GM23338 (cell line): ENCODE measurements at regions not wholly inside any gene's neighbourhood (a gene's known extent, or its start where the extent isn't known, plus 50 kb on each side); places are given as distances from the start of the nearest gene placed in this dataset.

Experiments
- ATAC-seq: fragments of 200-7000 bp; cut with Tn5 transposase; 3 replicates; pipeline ENCODE4 v1.9.1; 2020
- DNase-seq: peaks from one replicate; pipeline ENCODE4 v3.0.0-alpha.2; 2015; ENCODE audit warnings: low spot score
- H2AFZ ChIP-seq: fragments of 200-600 bp; sonication (generic); 2 replicates; pipeline ENCODE4 v1.8.0; 2016; ENCODE audit warnings: antibody characterized with exemption, mild to moderate bottlenecking, moderate library complexity
- H3F3A ChIP-seq: fragments of 200-600 bp; sonication (generic); replicated peaks from 2 replicates; pipeline ENCODE4 v1.8.0; 2017; ENCODE audit warnings: antibody characterized with exemption, mixed run types, low read depth
- H3K27ac ChIP-seq: fragments of 200-600 bp; sonication (generic); 2 replicates; pipeline ENCODE4 v1.6.1; 2016; ENCODE audit warnings: low read depth
- H3K27me3 ChIP-seq: fragments of 200-600 bp; sonication (generic); 2 replicates; pipeline ENCODE4 v1.8.0; 2016; ENCODE audit warnings: mild to moderate bottlenecking, mixed run types, moderate library complexity; ENCODE audit not compliant: insufficient read depth
- H3K36me3 ChIP-seq: fragments of 200-600 bp; sonication (generic); 2 replicates; pipeline ENCODE4 v1.8.0; 2016; ENCODE audit warnings: mild to moderate bottlenecking; ENCODE audit not compliant: insufficient read depth
- H3K4me1 ChIP-seq: fragments of 200-600 bp; sonication (generic); 2 replicates; pipeline ENCODE4 v1.8.0; 2016; ENCODE audit warnings: mild to moderate bottlenecking, moderate library complexity; ENCODE audit not compliant: insufficient read depth
- H3K4me2 ChIP-seq: fragments of 200-600 bp; sonication (generic); 2 replicates; pipeline ENCODE4 v1.7.1; 2017; ENCODE audit warnings: mixed run types
- H3K4me3 ChIP-seq: fragments of 200-600 bp; sonication (generic); 2 replicates; pipeline ENCODE4 v1.6.1; 2016; ENCODE audit warnings: mixed run types
- H3K79me2 ChIP-seq: fragments of 200-600 bp; sonication (generic); replicated peaks from 2 replicates; pipeline ENCODE4 v1.8.0; 2017; ENCODE audit warnings: mild to moderate bottlenecking; ENCODE audit not compliant: insufficient read depth
- H3K9me2 ChIP-seq: fragments of 200-600 bp; sonication (generic); 2 replicates; pipeline ENCODE4 v1.8.0; 2017; ENCODE audit not compliant: insufficient read depth
- H4K20me1 ChIP-seq: fragments of 200-600 bp; sonication (generic); replicated peaks from 2 replicates; pipeline ENCODE4 v1.8.0; 2017; ENCODE audit warnings: mild to moderate bottlenecking; ENCODE audit not compliant: insufficient read depth
- H3K27ac Mint-ChIP-seq: 2 replicates; pipeline ENCODE4 v1.8.0; 2020; ENCODE audit warnings: inconsistent platforms, mild to moderate bottlenecking, moderate library complexity, mixed read lengths
- H3K27me3 Mint-ChIP-seq: 3 replicates; pipeline ENCODE4 v1.8.0; 2022; ENCODE audit warnings: low read depth, mild to moderate bottlenecking, moderate library complexity, mixed read lengths, inconsistent platforms; ENCODE audit not compliant: insufficient read depth, poor library complexity
- H3K36me3 Mint-ChIP-seq: 3 replicates; pipeline ENCODE4 v1.8.0; 2021; ENCODE audit warnings: low read depth, mild to moderate bottlenecking, inconsistent platforms, moderate library complexity, mixed read lengths
- H3K4me1 Mint-ChIP-seq: 3 replicates; pipeline ENCODE4 v1.8.0; 2020; ENCODE audit warnings: mild to moderate bottlenecking, inconsistent platforms, mixed read lengths
- H3K4me3 Mint-ChIP-seq: 3 replicates; pipeline ENCODE4 v1.8.0; 2021; ENCODE audit warnings: moderate library complexity, mild to moderate bottlenecking, inconsistent platforms, mixed read lengths
- H3K9me3 Mint-ChIP-seq: 3 replicates; pipeline ENCODE4 v1.8.0; 2020; ENCODE audit warnings: moderate library complexity, mild to moderate bottlenecking, inconsistent platforms, mixed read lengths
- CREB1 ChIP-seq: fragments of 250-450 bp; sonication (Bioruptor Pico); IDR thresholded peaks from 2 replicates; pipeline ENCODE4 v1.5.0; 2020; ENCODE audit warnings: low read depth, mild to moderate bottlenecking, moderate library complexity
- CTCF ChIP-seq, 2 experiments: fragments of 200-600 bp in 1 of 2; sonication (generic) in 1 of 2; conservative IDR thresholded peaks; 2 replicates each; pipeline versions ENCODE4 v1.5.1 to v1.6.1; 2016 to 2017; ENCODE audit warnings: antibody characterized with exemption in 2 of 2, low read depth in 2 of 2, mild to moderate bottlenecking in 2 of 2, moderate library complexity in 1 of 2
- ETS1 ChIP-seq: IDR thresholded peaks from 2 replicates; pipeline ENCODE4 v1.6.1; 2016; ENCODE audit warnings: antibody characterized with exemption
- EZH2 ChIP-seq: fragments of 200-600 bp; sonication (generic); IDR thresholded peaks from one replicate; pipeline ENCODE4 v1.8.0; 2017; ENCODE audit warnings: antibody characterized with exemption, mild to moderate bottlenecking, low read depth; ENCODE audit not compliant: unreplicated experiment
- EZH2phosphoT487 ChIP-seq: fragments of 200-600 bp; sonication (generic); IDR thresholded peaks from one replicate; pipeline ENCODE4 v1.8.1; 2018; ENCODE audit warnings: antibody characterized with exemption; ENCODE audit not compliant: unreplicated experiment
- JUNB ChIP-seq: IDR thresholded peaks from one replicate; pipeline ENCODE4 v1.6.1; 2016; ENCODE audit warnings: antibody characterized with exemption; ENCODE audit not compliant: unreplicated experiment
- NANOG ChIP-seq: IDR thresholded peaks from 2 replicates; pipeline ENCODE4 v1.6.1; 2016; ENCODE audit warnings: antibody characterized with exemption, borderline replicate concordance
- POLR2AphosphoS5 ChIP-seq: IDR thresholded peaks from 2 replicates; pipeline ENCODE4 v1.6.1; 2016; ENCODE audit warnings: antibody characterized with exemption, low read depth
- STAT1 ChIP-seq: IDR thresholded peaks from one replicate; pipeline ENCODE4 v1.6.1; 2016; ENCODE audit warnings: antibody characterized with exemption; ENCODE audit not compliant: unreplicated experiment
- ZNF114 ChIP-seq: fragments of 250-450 bp; sonication (Bioruptor Pico); IDR thresholded peaks from 2 replicates; pipeline ENCODE4 v1.5.0; 2020; ENCODE audit warnings: mild to moderate bottlenecking, moderate library complexity
- ZNF331 ChIP-seq: fragments of 250-450 bp; sonication (Bioruptor Pico); IDR thresholded peaks from 2 replicates; pipeline ENCODE4 v1.5.0; 2020; ENCODE audit warnings: low read depth, mild to moderate bottlenecking, moderate library complexity
- TF ChIP-seq, protein P1 (sequence below): IDR thresholded peaks from one replicate; pipeline ENCODE4 v1.6.1; 2018; ENCODE audit warnings: antibody characterized with exemption; ENCODE audit not compliant: unreplicated experiment
- TF ChIP-seq, protein P2 (sequence below): fragments of 250-450 bp; sonication (Bioruptor Pico); IDR thresholded peaks from 2 replicates; pipeline ENCODE4 v1.5.0; 2020; ENCODE audit warnings: mild to moderate bottlenecking, moderate library complexity

DNA sequence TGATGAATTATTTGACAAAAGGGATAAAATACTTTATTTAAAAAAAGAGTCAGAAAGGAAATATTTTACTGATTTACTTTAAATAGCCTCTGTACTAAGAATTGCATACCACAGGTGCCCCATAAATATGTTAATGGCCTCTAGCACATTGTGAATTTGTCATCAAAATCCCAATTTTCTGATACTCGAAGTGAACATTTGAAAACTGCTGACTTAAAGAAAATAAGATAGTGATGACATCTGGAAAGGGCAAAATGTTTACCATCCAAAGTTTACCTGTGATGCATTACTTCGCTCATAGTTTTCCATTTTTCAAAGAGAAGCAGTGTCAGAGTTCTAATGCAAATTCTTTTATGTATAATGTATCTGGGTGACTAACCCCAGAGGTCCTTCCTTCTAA lies 455.4 kb downstream of the KLF5 start:
- TF ChIP-seq JUNB (no peak), EZH2 (no peak), CREB1 (no peak), NANOG (no peak), ETS1 (no peak), ZNF331 (no peak), CTCF (conservative IDR thresholded peaks at IDR 0.05; ENCODE audit: low read depth in 2 of 2) (no peak), POLR2AphosphoS5 (no peak), ZNF114 (CRISPR knock-in tag) (no peak), STAT1 (no peak), EZH2phosphoT487 (no peak)
- TF ChIP-seq, protein P1, sequence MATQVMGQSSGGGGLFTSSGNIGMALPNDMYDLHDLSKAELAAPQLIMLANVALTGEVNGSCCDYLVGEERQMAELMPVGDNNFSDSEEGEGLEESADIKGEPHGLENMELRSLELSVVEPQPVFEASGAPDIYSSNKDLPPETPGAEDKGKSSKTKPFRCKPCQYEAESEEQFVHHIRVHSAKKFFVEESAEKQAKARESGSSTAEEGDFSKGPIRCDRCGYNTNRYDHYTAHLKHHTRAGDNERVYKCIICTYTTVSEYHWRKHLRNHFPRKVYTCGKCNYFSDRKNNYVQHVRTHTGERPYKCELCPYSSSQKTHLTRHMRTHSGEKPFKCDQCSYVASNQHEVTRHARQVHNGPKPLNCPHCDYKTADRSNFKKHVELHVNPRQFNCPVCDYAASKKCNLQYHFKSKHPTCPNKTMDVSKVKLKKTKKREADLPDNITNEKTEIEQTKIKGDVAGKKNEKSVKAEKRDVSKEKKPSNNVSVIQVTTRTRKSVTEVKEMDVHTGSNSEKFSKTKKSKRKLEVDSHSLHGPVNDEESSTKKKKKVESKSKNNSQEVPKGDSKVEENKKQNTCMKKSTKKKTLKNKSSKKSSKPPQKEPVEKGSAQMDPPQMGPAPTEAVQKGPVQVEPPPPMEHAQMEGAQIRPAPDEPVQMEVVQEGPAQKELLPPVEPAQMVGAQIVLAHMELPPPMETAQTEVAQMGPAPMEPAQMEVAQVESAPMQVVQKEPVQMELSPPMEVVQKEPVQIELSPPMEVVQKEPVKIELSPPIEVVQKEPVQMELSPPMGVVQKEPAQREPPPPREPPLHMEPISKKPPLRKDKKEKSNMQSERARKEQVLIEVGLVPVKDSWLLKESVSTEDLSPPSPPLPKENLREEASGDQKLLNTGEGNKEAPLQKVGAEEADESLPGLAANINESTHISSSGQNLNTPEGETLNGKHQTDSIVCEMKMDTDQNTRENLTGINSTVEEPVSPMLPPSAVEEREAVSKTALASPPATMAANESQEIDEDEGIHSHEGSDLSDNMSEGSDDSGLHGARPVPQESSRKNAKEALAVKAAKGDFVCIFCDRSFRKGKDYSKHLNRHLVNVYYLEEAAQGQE = no peak
- TF ChIP-seq, protein P2, sequence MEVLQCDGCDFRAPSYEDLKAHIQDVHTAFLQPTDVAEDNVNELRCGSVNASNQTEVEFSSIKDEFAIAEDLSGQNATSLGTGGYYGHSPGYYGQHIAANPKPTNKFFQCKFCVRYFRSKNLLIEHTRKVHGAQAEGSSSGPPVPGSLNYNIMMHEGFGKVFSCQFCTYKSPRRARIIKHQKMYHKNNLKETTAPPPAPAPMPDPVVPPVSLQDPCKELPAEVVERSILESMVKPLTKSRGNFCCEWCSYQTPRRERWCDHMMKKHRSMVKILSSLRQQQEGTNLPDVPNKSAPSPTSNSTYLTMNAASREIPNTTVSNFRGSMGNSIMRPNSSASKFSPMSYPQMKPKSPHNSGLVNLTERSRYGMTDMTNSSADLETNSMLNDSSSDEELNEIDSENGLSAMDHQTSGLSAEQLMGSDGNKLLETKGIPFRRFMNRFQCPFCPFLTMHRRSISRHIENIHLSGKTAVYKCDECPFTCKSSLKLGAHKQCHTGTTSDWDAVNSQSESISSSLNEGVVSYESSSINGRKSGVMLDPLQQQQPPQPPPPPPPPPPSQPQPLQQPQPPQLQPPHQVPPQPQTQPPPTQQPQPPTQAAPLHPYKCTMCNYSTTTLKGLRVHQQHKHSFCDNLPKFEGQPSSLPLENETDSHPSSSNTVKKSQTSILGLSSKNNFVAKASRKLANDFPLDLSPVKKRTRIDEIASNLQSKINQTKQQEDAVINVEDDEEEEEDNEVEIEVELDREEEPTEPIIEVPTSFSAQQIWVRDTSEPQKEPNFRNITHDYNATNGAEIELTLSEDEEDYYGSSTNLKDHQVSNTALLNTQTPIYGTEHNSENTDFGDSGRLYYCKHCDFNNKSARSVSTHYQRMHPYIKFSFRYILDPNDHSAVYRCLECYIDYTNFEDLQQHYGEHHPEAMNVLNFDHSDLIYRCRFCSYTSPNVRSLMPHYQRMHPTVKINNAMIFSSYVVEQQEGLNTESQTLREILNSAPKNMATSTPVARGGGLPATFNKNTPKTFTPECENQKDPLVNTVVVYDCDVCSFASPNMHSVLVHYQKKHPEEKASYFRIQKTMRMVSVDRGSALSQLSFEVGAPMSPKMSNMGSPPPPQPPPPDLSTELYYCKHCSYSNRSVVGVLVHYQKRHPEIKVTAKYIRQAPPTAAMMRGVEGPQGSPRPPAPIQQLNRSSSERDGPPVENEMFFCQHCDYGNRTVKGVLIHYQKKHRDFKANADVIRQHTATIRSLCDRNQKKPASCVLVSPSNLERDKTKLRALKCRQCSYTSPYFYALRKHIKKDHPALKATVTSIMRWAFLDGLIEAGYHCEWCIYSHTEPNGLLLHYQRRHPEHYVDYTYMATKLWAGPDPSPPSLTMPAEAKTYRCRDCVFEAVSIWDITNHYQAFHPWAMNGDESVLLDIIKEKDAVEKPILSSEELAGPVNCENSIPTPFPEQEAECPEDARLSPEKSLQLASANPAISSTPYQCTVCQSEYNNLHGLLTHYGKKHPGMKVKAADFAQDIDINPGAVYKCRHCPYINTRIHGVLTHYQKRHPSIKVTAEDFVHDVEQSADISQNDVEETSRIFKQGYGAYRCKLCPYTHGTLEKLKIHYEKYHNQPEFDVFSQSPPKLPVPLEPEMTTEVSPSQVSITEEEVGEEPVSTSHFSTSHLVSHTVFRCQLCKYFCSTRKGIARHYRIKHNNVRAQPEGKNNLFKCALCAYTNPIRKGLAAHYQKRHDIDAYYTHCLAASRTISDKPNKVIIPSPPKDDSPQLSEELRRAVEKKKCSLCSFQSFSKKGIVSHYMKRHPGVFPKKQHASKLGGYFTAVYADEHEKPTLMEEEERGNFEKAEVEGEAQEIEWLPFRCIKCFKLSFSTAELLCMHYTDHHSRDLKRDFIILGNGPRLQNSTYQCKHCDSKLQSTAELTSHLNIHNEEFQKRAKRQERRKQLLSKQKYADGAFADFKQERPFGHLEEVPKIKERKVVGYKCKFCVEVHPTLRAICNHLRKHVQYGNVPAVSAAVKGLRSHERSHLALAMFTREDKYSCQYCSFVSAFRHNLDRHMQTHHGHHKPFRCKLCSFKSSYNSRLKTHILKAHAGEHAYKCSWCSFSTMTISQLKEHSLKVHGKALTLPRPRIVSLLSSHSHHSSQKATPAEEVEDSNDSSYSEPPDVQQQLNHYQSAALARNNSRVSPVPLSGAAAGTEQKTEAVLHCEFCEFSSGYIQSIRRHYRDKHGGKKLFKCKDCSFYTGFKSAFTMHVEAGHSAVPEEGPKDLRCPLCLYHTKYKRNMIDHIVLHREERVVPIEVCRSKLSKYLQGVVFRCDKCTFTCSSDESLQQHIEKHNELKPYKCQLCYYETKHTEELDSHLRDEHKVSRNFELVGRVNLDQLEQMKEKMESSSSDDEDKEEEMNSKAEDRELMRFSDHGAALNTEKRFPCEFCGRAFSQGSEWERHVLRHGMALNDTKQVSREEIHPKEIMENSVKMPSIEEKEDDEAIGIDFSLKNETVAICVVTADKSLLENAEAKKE (CRISPR knock-in tag) = no peak
- peaks cover 23% of the 10 kb centered on the region for H3K4me1 ChIP-seq
- Mint-ChIP-seq H3K9me3 (no peaks in the 10 kb centered on the region; the same call in 2 of the 3 replicates), H3K4me1 (peaks cover 27% of the 10 kb centered on the region), H3K4me3 (no peak overlapping the region), H3K27ac (no peak overlapping the region), H3K36me3 (no peaks in the 10 kb centered on the region), H3K27me3 (peaks cover 4% of the 10 kb centered on the region)
- ATAC-seq (no peak), DNase-seq (no peak)
- H3K79me2 ChIP-seq = no peaks in the 10 kb centered on the region
- H3K27ac ChIP-seq = no peak overlapping the region
- H3K9me2 ChIP-seq = peaks cover 8% of the 10 kb centered on the region
- no peak overlapping the region for H2AFZ ChIP-seq
- H3K4me3 ChIP-seq = no peak overlapping the region
- H3K27me3 ChIP-seq = no peaks in the 10 kb centered on the region
- H3F3A ChIP-seq = peaks cover under 1% of the 10 kb centered on the region; the same call in 1 of the 2 replicates
- H4K20me1 ChIP-seq = no peaks in the 10 kb centered on the region
- no peaks in the 10 kb centered on the region for H3K36me3 ChIP-seq
- no peak overlapping the region for H3K4me2 ChIP-seq
